AG04450 (cell line): ENCODE measurements at regions not wholly inside any gene's neighbourhood (a gene's known extent, or its start where the extent isn't known, plus 50 kb on each side); places are given as distances from the start of the nearest gene placed in this dataset.
"Not testable (repeated sequence)": the region's sequence is repeated elsewhere in the genome, so short reads cannot be mapped to it uniquely, and the experiment has no call there.

Experiments
- CTCF ChIA-PET: fragments of 300-600, 350-600 bp; formaldehyde crosslinking; extraction: SDS; loops from one replicate; lab custom pipeline; 2022; ENCODE audit warnings: antibody characterized with exemption, inconsistent platforms; lab: Charles Lee
- POLR2A ChIA-PET: fragments of 350-600 bp; formaldehyde crosslinking; extraction: SDS; loops from one replicate; lab custom pipeline; 2021; ENCODE audit warnings: antibody characterized with exemption, inconsistent platforms; lab: Yijun Ruan, JAX
- DNase-seq: peaks from one replicate; pipeline ENCODE4 v3.0.0-alpha.2; 2011; ENCODE audit warnings: low read depth, low spot score
- H3K27ac ChIP-seq: one replicate; pipeline ENCODE4 v1.5.1; 2012; ENCODE audit warnings: low read depth, low read length, control low read depth
- H3K27me3 ChIP-seq: one replicate; pipeline ENCODE4 v1.6.0; 2012; ENCODE audit warnings: low read length; ENCODE audit not compliant: control insufficient read depth, insufficient read depth
- H3K4me3 ChIP-seq: 2 replicates; pipeline ENCODE4 v1.5.1; 2011; ENCODE audit warnings: mild to moderate bottlenecking, low read depth, low read length, control low read depth
- H3K9me3 ChIP-seq: 2 replicates; pipeline ENCODE4 v1.5.1; 2012; ENCODE audit warnings: low read length; ENCODE audit not compliant: control insufficient read depth, insufficient read depth
- CTCF ChIP-seq: IDR thresholded peaks from 2 replicates; pipeline ENCODE4 v1.5.1; 2011; ENCODE audit warnings: low read depth, low read length, control low read depth, inconsistent platforms

- Histone ChIP-seq H3K9me3 (peaks cover 4% of the 10 kb centered on the region), H3K27ac (no peak overlapping the region), H3K4me3 (no peak overlapping the region), H3K27me3 (no peaks in the 10 kb centered on the region)
- no peak for DNase-seq
- POLR2A ChIA-PET: no interaction called here
- CTCF ChIA-PET: no interaction called here
- TF ChIP-seq CTCF: no peak
Observed at GRCh38 chrX:128805236-128805635, 718.1 kb downstream of the SMARCA1 start.

GRCh38 chrX:128804828-128805227 lies 718.5 kb downstream of the SMARCA1 start:
- CTCF ChIA-PET: no interaction called here
- no peak for DNase-seq
- Histone ChIP-seq H3K27me3 (no peaks in the 10 kb centered on the region), H3K9me3 (peaks cover 4% of the 10 kb centered on the region), H3K27ac (no peak overlapping the region), H3K4me3 (no peak overlapping the region)
- POLR2A ChIA-PET: no interaction called here
- no peak for TF ChIP-seq CTCF

- Histone ChIP-seq H3K4me3 (no peak overlapping the region), H3K27me3 (no peaks in the 10 kb centered on the region), H3K27ac (no peak overlapping the region), H3K9me3 (peaks cover 4% of the 10 kb centered on the region)
- ChIA-PET CTCF (no interaction called here), POLR2A (no interaction called here)
- TF ChIP-seq CTCF: no peak
- no peak for DNase-seq
Observed at GRCh38 chrX:128800138-128800537, 723.2 kb downstream of the SMARCA1 start.

GRCh38 chrX:128783139-128783538 lies 730.9 kb upstream of the ACTRT1 start:
- CTCF ChIA-PET, POLR2A ChIA-PET, DNase-seq, H3K9me3 ChIP-seq, H3K27ac ChIP-seq, H3K4me3 ChIP-seq, H3K27me3 ChIP-seq: not testable (repeated sequence)

GRCh38 chrX:128781506-128781905 lies 729.3 kb upstream of the ACTRT1 start:
- peaks cover 3% of the 10 kb centered on the region; the same call in 1 of the 2 replicates for H3K9me3 ChIP-seq
- no peak for TF ChIP-seq CTCF
- DNase-seq: no peak
- ChIA-PET CTCF (no interaction called here), POLR2A (no interaction called here)
- H3K27me3 ChIP-seq: no peaks in the 10 kb centered on the region
- H3K27ac ChIP-seq: no peak overlapping the region
- no peak overlapping the region for H3K4me3 ChIP-seq

- no peaks in the 10 kb centered on the region for H3K27me3 ChIP-seq
- POLR2A ChIA-PET: no interaction called here
Observed at GRCh38 chrX:128780934-128781333, 728.7 kb upstream of the ACTRT1 start.

More at GRCh38 chrX:128780934-128781333, 728.7 kb upstream of the ACTRT1 start:
- Histone ChIP-seq H3K27ac (no peak overlapping the region), H3K9me3 (peaks cover 3% of the 10 kb centered on the region; the same call in 1 of the 2 replicates), H3K4me3 (no peak overlapping the region)
- CTCF ChIA-PET: no interaction called here
- DNase-seq: no peak
- TF ChIP-seq CTCF: no peak
